ENCODE measurements at regions not wholly inside any gene's neighbourhood (a gene's known extent, or its start where the extent isn't known, plus 50 kb on each side); places are given as distances from the start of the nearest gene placed in this dataset.
"Not testable (repeated sequence)": the region's sequence is repeated elsewhere in the genome, so short reads cannot be mapped to it uniquely, and the experiment has no call there.

- not testable (repeated sequence) for DNase-seq (ENCODE audit: low read depth in 2 of 2, low spot score in 1 of 2)
Observed at GRCh38 chr5:50588471-50588870, 78.0 kb upstream of the PARP8 start.

- not testable (repeated sequence) for DNase-seq (ENCODE audit: low read depth in 2 of 2, low spot score in 1 of 2)
Observed at GRCh38 chr5:50590444-50591189, 75.8 kb upstream of the PARP8 start.

- not testable (repeated sequence) for DNase-seq (ENCODE audit: low read depth in 2 of 2, low spot score in 1 of 2)
Observed at GRCh38 chr5:50591338-50591737, 75.1 kb upstream of the PARP8 start.

GRCh38 chr5:50593681-50594080 lies 72.8 kb upstream of the PARP8 start:
- peak; percentile 11 to 14 for DNase-seq (ENCODE audit: low read depth in 2 of 2, low spot score in 1 of 2)

DNA sequence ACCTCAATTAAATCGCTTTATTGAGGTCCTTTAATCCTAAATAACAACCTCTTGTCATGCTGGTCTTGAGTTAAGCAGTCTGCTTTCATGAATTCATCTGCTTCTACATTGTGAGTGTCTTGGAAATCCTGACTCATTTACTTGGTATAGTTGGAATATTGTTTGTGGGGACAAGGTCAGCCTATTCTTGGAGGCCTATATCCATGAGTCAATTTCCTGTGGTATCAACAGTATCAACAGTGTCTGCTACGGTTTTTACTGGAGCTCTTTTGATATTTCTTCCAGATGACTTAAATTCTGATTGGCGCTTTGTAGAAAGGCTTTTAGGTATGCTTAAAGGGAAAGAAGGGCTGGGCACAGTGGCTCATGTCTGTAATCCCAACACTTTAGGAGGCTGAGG lies 71.2 kb upstream of the PARP8 start:
- DNase-seq (ENCODE audit: low read depth in 2 of 2, low spot score in 1 of 2), result no peak

GRCh38 chr5:50601576-50601975 lies 64.9 kb upstream of the PARP8 start:
- not testable (repeated sequence) for DNase-seq (ENCODE audit: low read depth in 2 of 2, low spot score in 1 of 2)

GRCh38 chr5:50606179-50606578 lies 60.3 kb upstream of the PARP8 start:
- no peak for DNase-seq (ENCODE audit: low read depth in 2 of 2, low spot score in 1 of 2)

- not testable (repeated sequence) for DNase-seq (ENCODE audit: low read depth in 2 of 2, low spot score in 1 of 2)
Observed at GRCh38 chr5:50607456-50607855, 59.0 kb upstream of the PARP8 start.

- not testable (repeated sequence) for DNase-seq (ENCODE audit: low read depth in 2 of 2, low spot score in 1 of 2)
Observed at GRCh38 chr5:50607953-50608705, 58.3 kb upstream of the PARP8 start.

DNA sequence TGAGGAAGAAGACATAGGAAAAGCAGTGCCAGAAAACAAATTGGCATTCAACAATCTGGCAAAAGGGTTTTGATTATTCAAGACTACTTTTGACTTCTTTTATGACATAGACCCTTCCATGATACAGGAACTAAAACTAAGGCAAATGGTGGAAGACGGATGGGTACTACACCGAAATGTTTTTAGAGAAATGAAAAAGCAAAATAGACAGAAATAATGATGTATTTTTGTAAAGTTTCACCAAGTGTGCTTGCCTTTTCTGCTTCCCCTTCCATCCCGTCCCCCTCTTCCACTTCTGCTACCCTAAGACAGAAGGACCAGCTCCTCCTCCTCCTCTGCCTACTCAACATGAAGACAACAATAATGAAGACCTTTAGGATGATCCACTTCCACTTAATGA lies 53.4 kb upstream of the PARP8 start:
- DNase-seq (ENCODE audit: low read depth in 2 of 2, low spot score in 1 of 2), result not testable (repeated sequence)

All from stimulated activated CD8-positive, alpha-beta memory T cell treated with anti-CD3 and anti-CD28 coated beads, Interleukin-4, amount 100 ng/mL, for 1 hour (primary cell).